NCI-H2227 (cell line): ENCODE measurements at regions not wholly inside any gene's neighbourhood (a gene's known extent, or its start where the extent isn't known, plus 50 kb on each side); places are given as distances from the start of the nearest gene placed in this dataset.
A peak's percentile ranks its signal among the peaks of the same experiment; 100 is the strongest.

Experiments
- DNase-seq: peaks from one replicate; lab custom pipeline; 2025; ENCODE audit not compliant: unreplicated experiment; lab: John Stamatoyannopoulos, UW

DNA sequence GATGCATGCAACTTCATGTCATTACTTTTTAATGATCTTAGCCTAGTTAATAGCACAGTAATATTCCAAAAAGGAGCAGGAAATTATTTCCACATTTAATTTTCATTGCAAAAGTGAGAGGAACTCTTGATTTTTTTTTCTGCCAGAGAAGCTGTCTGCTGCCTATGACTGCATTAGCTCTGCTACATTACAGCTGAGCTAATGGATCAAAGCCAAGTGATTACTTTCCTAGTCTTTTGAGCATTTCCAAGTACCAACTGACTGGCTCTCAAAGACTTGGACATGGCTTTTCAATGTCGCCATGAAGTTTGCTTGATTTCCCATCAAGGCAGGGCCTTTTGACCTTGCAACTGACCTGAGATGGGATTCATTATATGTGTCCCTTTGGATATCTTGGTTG is 356.6 kb upstream of the XYLT1 start:
- no peak for DNase-seq

DNA sequence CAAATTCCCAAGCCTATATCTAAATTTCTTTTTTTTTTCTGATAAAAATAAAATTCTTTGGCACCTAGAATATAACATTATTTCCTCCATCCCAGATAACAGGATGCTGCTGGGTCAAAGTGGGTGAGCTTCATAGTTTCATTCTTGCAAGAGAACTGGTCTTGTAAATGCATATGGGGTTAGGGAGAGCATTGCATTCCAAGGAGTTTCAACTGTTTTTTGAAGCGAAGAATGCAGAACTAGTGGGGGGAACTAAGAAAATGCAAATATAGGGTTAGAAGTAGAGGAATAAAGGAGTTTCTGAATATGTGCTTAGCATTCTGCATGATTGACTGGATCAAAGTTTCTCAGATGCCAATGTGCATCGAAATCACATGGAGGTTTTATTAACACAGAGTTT is 347.2 kb upstream of the XYLT1 start:
- DNase-seq: no peak

DNA sequence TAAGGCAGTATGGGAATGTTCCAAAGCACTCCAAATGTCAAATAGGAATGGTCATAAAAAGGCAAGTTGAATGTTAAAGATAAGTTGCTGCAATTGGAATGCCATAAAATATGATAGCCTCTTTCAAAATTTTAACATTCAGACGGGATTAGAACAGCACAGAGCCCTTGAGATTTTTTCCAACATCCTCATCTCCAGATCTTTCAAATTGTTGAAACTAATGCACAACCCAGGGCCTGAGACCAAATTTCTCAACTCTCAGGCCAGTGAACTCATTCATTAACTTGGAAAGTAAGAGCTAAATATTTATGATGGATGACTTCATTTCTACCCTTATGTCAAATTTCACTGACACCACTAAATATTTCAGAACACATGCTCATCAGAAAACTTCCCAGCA is 346.5 kb upstream of the XYLT1 start:
- no peak for DNase-seq

DNA sequence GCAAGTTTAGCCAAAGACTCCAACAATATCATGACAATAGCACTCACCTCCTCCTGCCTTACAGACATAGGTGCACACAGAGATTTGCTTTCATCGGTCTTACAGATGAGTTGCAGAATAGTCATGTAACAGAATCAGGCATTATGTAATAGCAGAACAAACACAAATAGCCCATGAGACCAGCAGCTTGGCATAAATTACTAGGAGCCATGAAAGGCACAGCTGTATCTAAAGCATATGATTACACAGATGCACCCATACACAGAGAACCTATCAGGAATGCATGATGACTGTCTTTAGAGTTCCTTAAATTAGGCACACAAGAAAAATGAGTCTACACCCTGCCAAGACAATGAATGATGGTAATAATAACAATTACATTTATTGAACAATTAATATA is 342.0 kb upstream of the XYLT1 start:
- no peak for DNase-seq

DNA sequence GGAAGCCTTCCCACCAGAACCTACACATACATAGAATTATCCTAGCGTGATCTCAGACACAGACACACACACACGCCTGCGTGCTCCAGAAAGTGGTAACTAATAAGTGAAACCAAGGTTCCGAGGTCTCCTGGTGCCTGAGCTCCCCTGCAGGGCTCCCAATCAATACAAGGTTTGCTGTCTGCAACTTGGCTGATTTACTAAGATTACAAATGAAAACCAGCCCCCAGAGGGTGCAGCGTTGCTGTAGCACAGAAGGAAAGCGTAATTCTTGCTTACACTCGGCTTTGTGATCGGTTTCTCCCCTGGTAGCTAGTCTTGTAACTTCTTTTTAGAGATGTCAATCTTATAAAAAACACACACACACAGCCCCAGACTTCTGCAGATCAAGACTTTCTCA is 334.1 kb upstream of the XYLT1 start:
- no peak for DNase-seq

DNA sequence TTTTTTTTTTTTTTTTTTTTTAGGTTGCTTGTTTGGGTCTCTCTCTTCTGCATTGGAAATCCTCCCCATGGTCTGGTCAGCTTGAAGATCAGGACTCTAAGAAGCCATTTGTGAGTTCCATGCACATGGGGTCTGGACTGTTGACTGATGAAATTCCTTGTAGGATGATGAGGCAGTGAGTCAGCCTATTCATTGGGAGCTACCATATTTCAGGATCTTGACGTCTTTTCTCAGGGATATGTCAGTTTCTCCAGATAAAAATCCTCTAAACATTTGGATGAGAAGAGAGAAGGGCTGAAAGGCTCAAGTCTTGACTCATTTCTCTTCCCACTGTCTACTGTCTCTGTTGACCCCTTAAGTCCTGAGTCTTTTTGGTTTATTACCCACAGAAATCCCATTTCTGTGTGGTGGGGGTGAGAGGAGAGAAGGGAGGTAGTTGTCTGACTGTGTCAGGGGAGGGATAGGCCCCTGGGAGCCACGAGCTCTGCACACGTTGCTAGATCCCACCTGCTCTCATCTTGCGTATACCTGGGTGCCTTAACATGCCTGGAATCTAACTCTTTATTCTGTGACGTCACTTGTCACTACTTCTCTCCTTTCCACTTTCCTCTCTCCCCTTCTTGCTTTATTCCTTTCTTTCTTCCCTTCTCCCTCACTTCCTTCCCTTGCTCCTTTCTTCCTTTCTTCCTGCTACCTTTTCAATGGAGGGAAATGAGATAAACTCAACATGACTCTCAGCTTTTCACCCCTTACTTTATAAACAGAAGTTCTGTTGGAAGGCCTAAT is 333.1 kb upstream of the XYLT1 start:
- DNase-seq: no peak

DNA sequence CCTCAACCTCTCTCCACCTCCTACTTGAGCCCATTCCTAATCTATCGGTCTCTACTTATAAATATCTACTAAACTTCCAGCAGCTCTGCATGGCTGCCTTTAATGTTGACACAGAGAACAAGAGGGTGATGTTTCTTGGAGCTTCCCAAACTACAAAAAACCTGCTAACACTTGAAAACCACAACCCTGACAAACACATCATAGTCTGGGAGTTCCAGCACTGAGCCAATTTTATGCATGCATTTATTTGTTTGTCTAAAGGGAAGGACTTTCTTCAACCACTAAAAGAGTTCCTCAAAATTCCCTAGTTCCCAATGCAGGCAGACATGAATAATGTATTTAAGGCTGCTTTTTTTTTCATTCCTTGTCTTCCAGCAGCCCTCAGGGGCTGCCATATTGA is 331.8 kb upstream of the XYLT1 start:
- no peak for DNase-seq

DNA sequence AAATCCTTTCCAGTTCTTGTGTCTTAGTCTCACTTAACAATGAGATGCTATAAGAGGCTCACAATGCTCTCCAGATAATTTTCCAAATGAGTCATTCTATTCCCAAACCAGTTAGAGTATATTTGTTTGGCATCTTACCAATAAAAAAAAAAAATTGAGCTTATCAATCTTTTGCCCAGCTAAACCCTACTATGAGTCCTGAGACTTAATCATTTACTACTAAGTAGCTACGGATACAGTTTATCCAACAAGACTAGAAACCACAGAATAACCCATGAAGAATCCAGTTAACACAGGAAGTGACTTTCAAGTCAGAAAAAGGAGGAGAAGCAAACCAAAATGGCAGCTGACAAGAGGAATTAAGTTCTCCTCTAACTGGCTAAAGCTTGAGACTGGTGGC is 330.3 kb upstream of the XYLT1 start:
- no peak for DNase-seq

DNA sequence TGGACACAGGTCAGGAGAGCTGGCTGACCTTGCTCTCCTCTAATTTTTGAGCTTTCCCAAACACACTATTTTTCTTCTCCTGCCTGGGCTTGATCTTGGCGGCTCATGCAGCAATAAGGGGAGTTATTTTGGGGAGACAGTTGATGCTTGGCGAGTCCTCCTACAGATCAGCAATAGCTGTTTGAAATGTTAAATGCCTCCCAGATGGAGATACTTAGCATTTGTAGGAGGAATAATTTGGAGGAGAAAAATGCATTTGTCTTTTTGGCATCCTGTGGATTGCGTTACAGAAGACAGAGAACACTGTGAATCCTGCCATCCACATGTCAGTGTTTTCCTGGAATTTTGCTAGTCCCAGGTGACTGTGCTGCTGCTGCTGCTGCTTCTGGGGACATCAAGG is 328.0 kb upstream of the XYLT1 start:
- DNase-seq: no peak

DNA sequence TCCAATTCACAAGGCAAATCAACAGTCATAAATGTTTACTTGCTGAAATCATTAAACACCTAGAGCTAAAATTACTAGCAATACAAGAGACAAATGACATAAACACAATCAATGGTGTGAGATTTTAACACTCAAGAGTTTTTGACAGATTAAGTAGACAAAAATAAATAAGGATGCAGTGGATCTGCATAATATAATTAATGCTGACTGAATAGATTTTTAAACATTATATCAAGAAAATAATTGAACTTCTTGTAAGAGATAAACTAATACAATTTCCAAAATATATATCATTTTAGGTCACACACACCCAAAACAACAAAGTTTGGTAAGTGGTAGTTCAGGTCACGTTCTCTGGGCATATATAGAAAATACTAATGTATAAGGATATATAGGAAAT is 322.6 kb upstream of the XYLT1 start:
- DNase-seq: no peak

DNA sequence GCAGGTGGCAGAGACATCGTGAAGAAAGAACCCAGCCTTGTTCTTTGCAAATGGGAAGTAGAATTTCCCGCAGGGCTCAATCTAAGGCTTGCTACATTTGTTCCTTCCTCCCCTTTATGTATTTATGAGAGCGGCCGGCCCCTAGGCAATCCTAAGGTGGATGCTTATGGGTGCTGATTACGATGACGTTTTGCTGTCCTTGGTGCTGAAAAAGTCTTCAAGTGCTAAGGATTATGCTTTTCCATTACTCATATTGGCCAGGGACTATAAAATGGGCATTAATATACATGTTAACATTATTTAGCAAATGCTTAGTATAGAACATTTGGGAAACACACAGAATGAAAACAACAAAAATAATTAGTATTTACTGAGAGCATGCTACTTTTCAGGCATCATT is 313.3 kb upstream of the XYLT1 start:
- DNase-seq: no peak

DNA sequence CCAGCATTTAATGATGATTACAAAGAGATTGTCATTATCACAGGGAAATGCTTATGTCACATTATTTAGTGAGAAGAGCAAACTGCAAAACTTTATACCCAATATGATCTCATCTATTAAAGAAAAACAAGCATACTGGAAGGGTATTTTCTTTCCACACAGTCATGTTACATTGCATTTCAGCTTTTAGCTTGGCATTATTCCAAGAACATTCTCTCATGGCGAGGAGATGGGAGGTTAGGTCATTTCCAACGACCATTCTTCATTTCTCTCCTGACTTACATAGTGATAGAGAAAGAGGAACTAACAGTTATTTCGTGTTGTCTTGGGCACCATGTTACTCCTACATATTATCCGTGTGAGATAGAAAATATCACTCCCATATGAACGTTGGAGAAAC is 309.4 kb upstream of the XYLT1 start:
- DNase-seq: peak; percentile 57

DNA sequence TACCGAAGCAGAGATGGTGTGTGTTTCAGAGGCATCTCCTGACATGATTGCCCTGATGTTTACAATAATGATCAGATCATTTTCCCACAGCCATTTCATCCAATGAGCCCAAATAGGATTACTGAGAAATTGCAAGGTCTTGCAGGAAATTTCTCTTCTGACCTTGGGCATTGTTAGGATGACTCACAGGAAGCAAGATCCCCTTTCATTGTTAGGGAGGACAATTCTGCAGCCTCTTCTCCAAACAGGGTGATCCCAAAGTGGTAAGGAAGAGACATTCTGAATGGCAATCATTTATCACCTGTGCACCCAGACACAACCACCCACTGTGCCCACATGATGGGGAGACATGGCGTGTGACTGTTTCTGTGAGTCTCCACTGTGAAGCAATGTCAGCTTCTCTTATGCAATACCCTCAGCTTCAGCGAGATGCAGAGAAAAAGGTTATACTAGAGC is 306.7 kb upstream of the XYLT1 start:
- peak; percentile 67 for DNase-seq

DNA sequence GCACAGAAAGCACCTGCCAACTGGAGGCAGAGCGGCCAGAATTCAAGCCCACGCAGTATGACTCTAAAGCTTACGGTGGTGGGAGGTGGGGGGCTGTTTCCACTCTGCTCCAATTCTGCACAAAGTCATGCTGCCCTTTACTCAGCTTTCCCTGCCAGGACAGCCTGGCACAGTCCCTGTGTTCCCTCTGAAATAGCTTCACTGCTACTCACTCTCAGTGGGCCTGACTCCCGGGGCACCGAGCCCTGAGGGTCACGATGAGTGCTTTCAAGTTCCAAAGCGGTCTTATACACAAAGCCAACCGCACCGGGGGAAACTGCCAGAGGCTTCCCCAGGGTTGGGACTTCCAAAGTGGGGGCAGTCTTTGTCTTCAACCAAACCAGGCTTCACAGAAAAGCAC is 306.1 kb upstream of the XYLT1 start:
- DNase-seq: no peak

DNA sequence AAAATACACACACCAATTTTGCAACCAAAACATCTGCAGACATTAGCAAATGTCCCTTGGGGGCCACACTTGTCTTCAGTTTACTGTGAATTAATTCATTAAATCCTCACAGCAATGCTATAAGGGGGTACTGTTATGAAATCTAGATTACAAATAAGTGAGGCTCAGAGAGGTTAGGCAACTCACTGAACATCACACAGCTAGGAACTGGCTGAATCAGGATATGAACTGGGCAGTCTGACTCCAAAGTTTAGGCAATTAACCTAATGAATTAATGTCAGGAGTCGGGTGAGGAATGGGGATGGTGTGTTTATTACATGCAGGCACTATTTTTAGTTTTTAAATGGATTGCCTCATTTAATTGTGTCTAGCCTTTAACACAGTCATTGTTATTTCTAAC is 305.7 kb upstream of the XYLT1 start:
- no peak for DNase-seq

DNA sequence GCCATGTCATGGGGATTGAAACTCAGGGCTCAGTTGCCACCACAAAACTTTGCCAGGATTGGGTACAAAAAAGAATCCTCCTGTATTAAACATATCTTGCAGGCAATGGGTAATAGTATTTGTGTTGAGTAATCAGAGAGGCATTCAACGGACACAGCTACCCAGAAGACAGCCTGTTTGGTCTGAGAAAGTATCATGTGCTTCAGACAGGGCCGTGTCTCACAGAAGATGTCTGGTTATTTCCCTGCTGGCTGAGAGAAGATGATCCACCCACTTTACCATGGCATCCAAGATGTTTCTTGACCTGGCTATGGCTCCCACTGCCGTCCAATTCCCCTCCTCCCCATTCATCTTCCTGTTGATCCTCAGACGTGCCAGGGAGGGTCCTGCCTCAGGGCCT is 304.3 kb upstream of the XYLT1 start:
- DNase-seq: no peak

DNA sequence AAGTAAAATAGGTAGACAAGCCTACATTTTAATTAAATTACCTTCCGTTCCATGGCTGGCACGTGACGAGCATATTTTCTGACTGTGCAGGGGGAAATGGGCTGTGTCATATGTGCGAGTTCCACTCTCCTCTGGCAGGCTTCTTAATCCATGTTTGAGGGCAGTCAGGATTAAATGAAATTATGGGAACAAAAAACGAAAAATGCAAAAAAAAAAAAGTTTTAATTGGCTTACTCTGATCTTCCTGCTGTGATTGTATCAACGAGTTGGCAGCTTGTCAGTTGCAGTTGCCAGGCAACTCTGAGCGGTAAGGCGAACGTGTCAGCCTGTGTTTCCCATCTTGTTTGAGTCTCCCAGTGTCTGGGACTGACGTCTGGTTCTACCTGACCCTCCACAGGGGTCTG is 302.9 kb upstream of the XYLT1 start:
- DNase-seq: peak; percentile 14

DNA sequence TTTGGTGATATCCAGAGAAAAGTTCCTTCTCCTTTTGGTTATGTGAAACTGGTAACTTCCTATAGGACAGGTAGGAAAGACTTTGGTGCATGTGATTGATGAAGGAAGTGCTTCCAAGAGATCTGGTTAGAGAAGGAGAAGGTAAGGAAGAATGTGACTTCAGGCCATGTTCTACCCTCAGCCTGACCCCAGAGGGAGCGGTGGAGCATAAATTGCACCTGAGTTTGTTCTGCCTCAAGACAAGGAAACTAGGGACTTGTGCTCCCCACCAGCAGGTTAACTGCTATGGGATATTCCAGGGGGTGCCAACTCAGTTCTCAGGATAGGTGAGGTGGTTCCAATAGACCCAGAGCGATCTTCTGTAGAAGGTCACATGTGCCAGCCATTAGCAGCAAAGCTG is 299.3 kb upstream of the XYLT1 start:
- no peak for DNase-seq

DNA sequence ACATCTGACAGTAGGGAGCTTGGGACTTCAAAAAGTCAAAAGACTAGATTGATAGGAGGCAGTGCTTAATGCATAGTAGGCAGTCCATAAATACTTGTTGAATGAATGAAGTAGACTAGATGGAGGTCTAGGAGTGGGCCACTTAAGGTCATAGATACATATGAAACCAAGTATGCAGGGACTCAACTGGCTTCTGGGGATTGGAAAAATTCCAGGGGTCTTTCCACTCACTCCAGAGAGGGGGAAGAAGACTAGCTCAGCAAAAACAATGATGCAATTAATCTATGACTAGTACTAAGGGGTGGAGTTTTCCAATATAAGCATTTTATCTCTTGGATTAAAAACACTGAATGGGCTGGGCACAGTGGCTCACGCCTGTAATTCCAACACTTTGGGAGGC is 298.3 kb upstream of the XYLT1 start:
- no peak for DNase-seq

DNA sequence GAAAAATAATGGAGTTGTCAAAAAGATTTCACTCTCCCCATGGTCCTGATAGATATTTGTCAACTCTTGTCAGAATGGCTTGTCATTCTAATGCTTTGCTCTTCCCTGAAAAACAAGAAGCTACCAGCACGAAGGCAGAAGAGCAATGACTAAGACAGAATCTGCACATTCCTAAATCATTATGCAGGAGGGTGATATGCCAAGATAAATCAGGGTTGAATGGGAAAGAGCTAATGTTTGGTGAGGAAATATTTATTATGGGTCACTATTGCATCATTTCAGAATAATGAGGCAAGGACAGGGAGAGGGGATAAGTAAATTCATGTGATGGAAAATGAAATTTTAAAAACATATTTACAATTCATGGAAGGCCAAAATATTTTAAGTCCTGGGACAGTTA is 297.5 kb upstream of the XYLT1 start:
- DNase-seq: no peak

DNA sequence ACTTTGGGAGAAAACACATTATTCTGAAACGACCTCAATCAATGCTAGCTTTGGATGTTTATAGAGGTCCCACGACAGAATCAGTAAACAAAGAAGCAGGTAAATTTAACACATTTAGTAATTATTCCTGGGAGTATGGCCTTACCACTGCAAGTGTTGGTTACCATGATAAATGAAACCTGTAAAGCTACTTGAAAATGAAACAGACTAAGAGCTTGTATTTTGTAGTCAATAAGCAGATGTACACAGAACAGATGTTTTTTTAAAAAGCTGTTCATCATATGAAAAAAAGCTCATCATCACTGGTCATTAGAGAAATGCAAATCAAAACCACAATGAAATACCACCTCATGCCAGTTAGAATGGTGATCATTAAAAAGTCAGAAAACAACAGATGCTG is 295.3 kb upstream of the XYLT1 start:
- no peak for DNase-seq

DNA sequence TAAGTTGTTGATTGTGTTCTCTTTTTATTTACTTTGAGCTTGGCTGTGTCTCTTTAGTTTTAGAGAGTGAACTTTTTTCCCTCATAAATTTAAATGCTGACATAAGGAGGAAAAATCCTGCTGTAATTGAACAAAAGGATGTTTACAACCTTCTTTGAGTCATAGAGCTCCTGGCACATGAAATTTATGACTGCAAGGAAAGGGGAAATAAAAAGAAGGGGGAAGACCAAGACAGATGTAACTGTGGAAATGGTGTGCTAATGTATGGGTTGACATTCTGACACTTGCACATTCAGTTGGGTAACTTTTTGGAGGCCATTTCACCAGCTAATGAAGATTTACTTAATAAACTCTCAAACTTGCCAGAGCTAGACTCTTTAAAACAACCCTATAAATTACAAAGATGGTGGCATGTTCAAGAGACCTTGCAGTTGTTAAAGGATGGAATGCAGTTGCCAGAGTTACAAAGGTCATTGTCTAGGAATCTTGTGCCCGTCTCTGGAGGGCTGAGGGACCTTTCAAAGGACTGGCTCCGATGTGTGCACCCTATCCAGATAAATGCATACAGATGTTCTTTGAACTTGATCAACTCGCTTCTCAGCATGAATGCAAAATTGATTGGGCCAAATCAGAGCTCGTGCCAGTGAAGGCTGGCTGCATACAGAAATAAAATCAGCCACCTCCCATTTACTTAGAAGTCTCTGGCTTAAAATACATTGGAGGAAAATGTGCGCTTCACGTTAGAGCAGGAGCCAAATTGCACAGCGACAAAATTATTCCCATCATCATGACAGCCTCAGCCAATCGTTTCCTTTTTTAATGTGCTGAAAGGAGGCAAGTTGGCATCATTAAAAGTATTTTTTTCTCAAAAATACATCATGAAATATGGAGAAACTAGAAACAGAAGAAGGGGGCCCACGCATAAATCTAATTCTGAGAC is 289.0 kb upstream of the XYLT1 start:
- no peak for DNase-seq
